ENCODE measurements at regions not wholly inside any gene's neighbourhood (a gene's known extent, or its start where the extent isn't known, plus 50 kb on each side); places are given as distances from the start of the nearest gene placed in this dataset.

GRCh38 chr3:38969317-38970235 lies 82.2 kb downstream of the SCN11A start:
- H3K4me1 Mint-ChIP-seq: no peaks in the 10 kb centered on the region

DNA sequence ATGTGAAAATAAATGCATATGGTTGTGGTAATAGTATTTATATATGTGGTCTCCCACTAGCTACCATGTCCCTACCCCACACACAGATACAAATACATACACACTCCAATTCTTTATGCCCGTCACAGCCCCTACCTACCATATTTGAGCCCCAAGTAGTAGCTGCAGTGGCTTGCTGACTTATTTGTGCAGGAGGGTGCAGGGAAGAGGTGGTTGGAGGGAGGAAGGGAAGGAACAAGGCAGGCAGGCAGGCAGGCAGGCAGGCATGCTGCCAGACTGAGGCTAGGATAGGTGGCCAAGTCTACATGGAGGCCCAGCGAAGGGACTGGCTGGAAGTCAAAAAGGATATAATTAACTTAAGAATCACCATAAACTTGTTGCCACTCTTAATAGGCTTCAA lies 82.9 kb downstream of the SCN11A start:
- H3K9ac ChIP-seq (ENCODE audit: low read length): no peak overlapping the region
- H3K27ac ChIP-seq (ENCODE audit: low read length in 2 of 2): no peak overlapping the region
- H3K4me3 ChIP-seq (ENCODE audit: control extremely low read depth in 1 of 5, extremely low read depth in 1 of 5, insufficient read depth in 1 of 5, low read depth in 2 of 5, low read length in 4 of 5): no peak overlapping the region
- no CpG with 5 or more reads among the region's 2 CpGs for WGBS (ENCODE audit: insufficient coverage)
- ATAC-seq (ENCODE audit: low read depth) (no peak), DNase-seq (no peak)
- H3K9me3 ChIP-seq (ENCODE audit: control extremely low read depth in 1 of 3, control insufficient read depth in 2 of 3, insufficient read depth in 1 of 3, low read length in 2 of 3): no peaks in the 10 kb centered on the region
- H4K20me1 ChIP-seq (ENCODE audit: control insufficient read depth, insufficient read depth, low read length, poor library complexity, severe bottlenecking): no peaks in the 10 kb centered on the region
- Mint-ChIP-seq H3K4me1 (no peaks in the 10 kb centered on the region), H3K27me3 (peaks cover 17% of the 10 kb centered on the region), H3K27ac (no peak overlapping the region), H3K9me3 (ENCODE audit: insufficient read depth) (no peaks in the 10 kb centered on the region), H3K4me3 (no peak overlapping the region)
- H3K36me3 ChIP-seq (replicated peaks in 1 of 2; ENCODE audit: control extremely low read depth in 1 of 2, control insufficient read depth in 1 of 2, extremely low read depth in 1 of 2, insufficient read depth in 2 of 2, low read length in 1 of 2): no peaks in the 10 kb centered on the region
- no peaks in the 10 kb centered on the region for H3K4me1 ChIP-seq (ENCODE audit: control insufficient read depth in 2 of 2, insufficient read depth in 2 of 2, low read length in 2 of 2)
- H3K79me2 ChIP-seq (ENCODE audit: control insufficient read depth, insufficient read depth, low read length): no peaks in the 10 kb centered on the region
- intact Hi-C loops (cut with micrococcal nuclease): no loop called here
- POLR2A ChIA-PET: no interaction called here
- CTCF ChIA-PET: no interaction called here
- no peaks in the 10 kb centered on the region for H3K27me3 ChIP-seq (replicated peaks in 1 of 4; ENCODE audit: control extremely low read depth in 1 of 4, control insufficient read depth in 3 of 4, insufficient read depth in 4 of 4, low read length in 3 of 4)
- no peak for TF ChIP-seq EZH2 (IDR thresholded peaks at IDR 0.05; ENCODE audit: borderline replicate concordance, insufficient read depth, low read depth, low read length, poor library complexity, severe bottlenecking)
- TF ChIP-seq, protein P1, sequence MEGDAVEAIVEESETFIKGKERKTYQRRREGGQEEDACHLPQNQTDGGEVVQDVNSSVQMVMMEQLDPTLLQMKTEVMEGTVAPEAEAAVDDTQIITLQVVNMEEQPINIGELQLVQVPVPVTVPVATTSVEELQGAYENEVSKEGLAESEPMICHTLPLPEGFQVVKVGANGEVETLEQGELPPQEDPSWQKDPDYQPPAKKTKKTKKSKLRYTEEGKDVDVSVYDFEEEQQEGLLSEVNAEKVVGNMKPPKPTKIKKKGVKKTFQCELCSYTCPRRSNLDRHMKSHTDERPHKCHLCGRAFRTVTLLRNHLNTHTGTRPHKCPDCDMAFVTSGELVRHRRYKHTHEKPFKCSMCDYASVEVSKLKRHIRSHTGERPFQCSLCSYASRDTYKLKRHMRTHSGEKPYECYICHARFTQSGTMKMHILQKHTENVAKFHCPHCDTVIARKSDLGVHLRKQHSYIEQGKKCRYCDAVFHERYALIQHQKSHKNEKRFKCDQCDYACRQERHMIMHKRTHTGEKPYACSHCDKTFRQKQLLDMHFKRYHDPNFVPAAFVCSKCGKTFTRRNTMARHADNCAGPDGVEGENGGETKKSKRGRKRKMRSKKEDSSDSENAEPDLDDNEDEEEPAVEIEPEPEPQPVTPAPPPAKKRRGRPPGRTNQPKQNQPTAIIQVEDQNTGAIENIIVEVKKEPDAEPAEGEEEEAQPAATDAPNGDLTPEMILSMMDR (IDR thresholded peaks at IDR 0.05): no peak
- H3K4me2 ChIP-seq (replicated peaks; ENCODE audit: low read depth, low read length, poor library complexity, severe bottlenecking): no peak overlapping the region
- H2AFZ ChIP-seq (ENCODE audit: insufficient read depth, low read depth, low read length, poor library complexity, severe bottlenecking): no peak overlapping the region

More at GRCh38 chr3:38969317-38970235, 82.2 kb downstream of the SCN11A start:
- Histone ChIP-seq H3K4me2 (replicated peaks; ENCODE audit: low read depth, low read length, poor library complexity, severe bottlenecking) (no peak overlapping the region), H3K9me3 (ENCODE audit: control extremely low read depth in 1 of 3, control insufficient read depth in 2 of 3, insufficient read depth in 1 of 3, low read length in 2 of 3) (no peaks in the 10 kb centered on the region), H3K27ac (ENCODE audit: low read length in 2 of 2) (no peak overlapping the region), H3K36me3 (replicated peaks in 1 of 2; ENCODE audit: control extremely low read depth in 1 of 2, control insufficient read depth in 1 of 2, extremely low read depth in 1 of 2, insufficient read depth in 2 of 2, low read length in 1 of 2) (no peaks in the 10 kb centered on the region), H3K4me1 (ENCODE audit: control insufficient read depth in 2 of 2, insufficient read depth in 2 of 2, low read length in 2 of 2) (no peaks in the 10 kb centered on the region), H3K4me3 (ENCODE audit: control extremely low read depth in 1 of 5, extremely low read depth in 1 of 5, insufficient read depth in 1 of 5, low read depth in 2 of 5, low read length in 4 of 5) (no peak overlapping the region), H3K9ac (ENCODE audit: low read length) (no peak overlapping the region), H2AFZ (ENCODE audit: insufficient read depth, low read depth, low read length, poor library complexity, severe bottlenecking) (no peak overlapping the region), H3K79me2 (ENCODE audit: control insufficient read depth, insufficient read depth, low read length) (no peaks in the 10 kb centered on the region), H4K20me1 (ENCODE audit: control insufficient read depth, insufficient read depth, low read length, poor library complexity, severe bottlenecking) (no peaks in the 10 kb centered on the region), H3K27me3 (replicated peaks in 1 of 4; ENCODE audit: control extremely low read depth in 1 of 4, control insufficient read depth in 3 of 4, insufficient read depth in 4 of 4, low read length in 3 of 4) (no peaks in the 10 kb centered on the region)
- H3K27me3 Mint-ChIP-seq: peaks cover 17% of the 10 kb centered on the region
- H3K4me3 Mint-ChIP-seq: no peak overlapping the region
- ATAC-seq (ENCODE audit: low read depth): no peak
- DNase-seq: no peak
- H3K9me3 Mint-ChIP-seq (ENCODE audit: insufficient read depth): no peaks in the 10 kb centered on the region
- 93% methylated on average over 5 of the region's 9 CpGs for whole genome bisulfite sequencing (ENCODE audit: insufficient coverage)
- POLR2A ChIA-PET: no interaction called here
- CTCF ChIA-PET: no interaction called here
- no peak overlapping the region for H3K27ac Mint-ChIP-seq
- intact Hi-C loops (cut with micrococcal nuclease): no loop called here
- TF ChIP-seq, protein P1 (IDR thresholded peaks at IDR 0.05): no peak

Data from B cell (primary cell).